ENCODE measurements at regions not wholly inside any gene's neighbourhood (a gene's known extent, or its start where the extent isn't known, plus 50 kb on each side); places are given as distances from the start of the nearest gene placed in this dataset.
A peak's percentile ranks its signal among the peaks of the same experiment; 100 is the strongest.

- peak; percentile 62 to 89 (median 80) for DNase-seq
Measured at GRCh38 chr1:25080294-25081209, 150.5 kb upstream of the RUNX3 start.

GRCh38 chr1:25079048-25079447 is 149.0 kb upstream of the RUNX3 start:
- no peak for DNase-seq

- no peak for DNase-seq
Measured at GRCh38 chr1:25074351-25075227, 144.5 kb upstream of the RUNX3 start.

GRCh38 chr1:25073640-25074270 is 143.7 kb upstream of the RUNX3 start:
- DNase-seq, result no peak

GRCh38 chr1:25072461-25072860 is 142.4 kb upstream of the RUNX3 start:
- DNase-seq, result no peak

- DNase-seq, result no peak
Measured at GRCh38 chr1:25068829-25069228, 138.8 kb upstream of the RUNX3 start.

- no peak for DNase-seq
Measured at GRCh38 chr1:25068316-25068715, 138.2 kb upstream of the RUNX3 start.

GRCh38 chr1:25067518-25068251 is 137.6 kb upstream of the RUNX3 start:
- no peak for DNase-seq

- DNase-seq, result no peak
Measured at GRCh38 chr1:25066731-25067517, 136.8 kb upstream of the RUNX3 start.

- no peak for DNase-seq
Measured at GRCh38 chr1:25066256-25066655, 136.2 kb upstream of the RUNX3 start.

- no peak for DNase-seq
Measured at GRCh38 chr1:25065795-25066238, 135.7 kb upstream of the RUNX3 start.

GRCh38 chr1:25065321-25065721 is 135.2 kb upstream of the RUNX3 start:
- DNase-seq, result no peak

- peak; percentile 51 to 71 (median 71) for DNase-seq
Measured at GRCh38 chr1:25064465-25065240, 134.6 kb upstream of the RUNX3 start.

GRCh38 chr1:25063591-25064416 is 133.7 kb upstream of the RUNX3 start:
- DNase-seq, result no peak

GRCh38 chr1:25062621-25063255 is 132.7 kb upstream of the RUNX3 start:
- DNase-seq, result no peak

GRCh38 chr1:25061261-25061995 is 131.4 kb upstream of the RUNX3 start:
- no peak for DNase-seq

- DNase-seq, result no peak
Measured at GRCh38 chr1:25057188-25057587, 127.1 kb upstream of the RUNX3 start.

GRCh38 chr1:25056536-25056935 is 126.5 kb upstream of the RUNX3 start:
- no peak for DNase-seq
